Vagina (tissue), 2 donors: ENCODE measurements at regions not wholly inside any gene's neighbourhood (a gene's known extent, or its start where the extent isn't known, plus 50 kb on each side); places are given as distances from the start of the nearest gene placed in this dataset.
"Not testable (repeated sequence)": the region's sequence is repeated elsewhere in the genome, so short reads cannot be mapped to it uniquely, and the experiment has no call there.

Source experiments
- CTCF ChIP-seq, 3 experiments: fragments of 450-650 bp in 2 of 3; fragments of 200-600 bp in 1 of 3; sonication (generic) in 1 of 3; IDR thresholded peaks; one replicate each; pipeline ENCODE4 v1.5.1; 2017 to 2019; ENCODE audit warnings: antibody characterized with exemption in 3 of 3, mild to moderate bottlenecking in 2 of 3, moderate library complexity in 2 of 3
- POLR2AphosphoS5 ChIP-seq, 2 donors: sonication (generic); formaldehyde crosslinking; IDR thresholded peaks; one replicate each; pipeline ENCODE4 v1.9.0; 2017; ENCODE audit warnings: antibody characterized with exemption in 2 of 2, mild to moderate bottlenecking in 2 of 2, low read depth in 1 of 2; ENCODE audit not compliant: insufficient read depth in 1 of 2

- not testable (repeated sequence) for TF ChIP-seq CTCF (IDR thresholded peaks at IDR 0.05); POLR2AphosphoS5 (IDR thresholded peaks at IDR 0.05; ENCODE audit: insufficient read depth in 1 of 2, low read depth in 1 of 2)
Measured at GRCh38 chr9:40975351-40975750, 153.1 kb downstream of the FOXD4L6 start.
